Loucy (cell line): ENCODE measurements at regions not wholly inside any gene's neighbourhood (a gene's known extent, or its start where the extent isn't known, plus 50 kb on each side); places are given as distances from the start of the nearest gene placed in this dataset.

ENCODE experiments used
- H2AFZ ChIP-seq: fragments of 200-600 bp; sonication (generic); 2 replicates; pipeline ENCODE4 v1.6.0; 2016; ENCODE audit warnings: antibody characterized with exemption, mild to moderate bottlenecking, low read length, moderate library complexity
- H3F3A ChIP-seq: fragments of 200-600 bp; 2 replicates; pipeline ENCODE4 v1.6.0; 2016; ENCODE audit warnings: antibody characterized with exemption, low read depth, mild to moderate bottlenecking
- H3K27me3 ChIP-seq: fragments of 200-600 bp; sonication (generic); 2 replicates; pipeline ENCODE4 v1.6.1; 2014; ENCODE audit warnings: low read length, mild to moderate bottlenecking; ENCODE audit not compliant: insufficient read depth, poor library complexity, severe bottlenecking
- H3K36me3 ChIP-seq: fragments of 200-600 bp; sonication (generic); 2 replicates; pipeline ENCODE4 v1.6.1; 2016; ENCODE audit warnings: low read length; ENCODE audit not compliant: insufficient read depth
- H3K4me1 ChIP-seq: fragments of 200-600 bp; sonication (generic); 2 replicates; pipeline ENCODE4 v1.5.1; 2014; ENCODE audit warnings: low read length, mild to moderate bottlenecking; ENCODE audit not compliant: insufficient read depth, poor library complexity, severe bottlenecking
- H3K4me2 ChIP-seq: fragments of 200-600 bp; sonication (generic); 2 replicates; pipeline ENCODE4 v1.6.0; 2014; ENCODE audit warnings: antibody characterized with exemption, low read length, low read depth, mild to moderate bottlenecking; ENCODE audit not compliant: poor library complexity, severe bottlenecking
- H3K4me3 ChIP-seq: fragments of 200-600 bp; sonication (generic); 2 replicates; pipeline ENCODE4 v1.5.1; 2014; ENCODE audit warnings: low read length, mild to moderate bottlenecking, mixed read lengths; ENCODE audit not compliant: poor library complexity, severe bottlenecking
- H3K79me2 ChIP-seq: fragments of 200-600 bp; sonication (generic); 2 replicates; pipeline ENCODE4 v1.6.1; 2014; ENCODE audit warnings: low read length; ENCODE audit not compliant: insufficient read depth
- H3K9ac ChIP-seq: fragments of 200-600 bp; sonication (generic); 2 replicates; pipeline ENCODE4 v1.6.0; 2014; ENCODE audit warnings: mild to moderate bottlenecking, low read depth, low read length, moderate library complexity; ENCODE audit not compliant: poor library complexity, severe bottlenecking
- H3K9me2 ChIP-seq: fragments of 200-600 bp; sonication (generic); replicated peaks from 2 replicates; pipeline ENCODE4 v1.6.1; 2016; ENCODE audit warnings: low read depth, low read length, mixed read lengths
- H3K9me3 ChIP-seq: fragments of 200-600 bp; sonication (generic); 2 replicates; pipeline ENCODE4 v1.6.1; 2014; ENCODE audit warnings: mild to moderate bottlenecking, antibody characterized with exemption, low read length, low read depth; ENCODE audit not compliant: insufficient read depth
- H4K20me1 ChIP-seq: fragments of 200-600 bp; sonication (generic); 2 replicates; pipeline ENCODE4 v1.6.0; 2014; ENCODE audit warnings: antibody characterized with exemption, low read length, mild to moderate bottlenecking; ENCODE audit not compliant: insufficient read depth, poor library complexity, severe bottlenecking
- EZH2phosphoT487 ChIP-seq: fragments of 200-600 bp; IDR thresholded peaks from 2 replicates; pipeline ENCODE4 v1.6.1; 2018; ENCODE audit warnings: antibody characterized with exemption, mild to moderate bottlenecking, moderate library complexity, borderline replicate concordance
- TF ChIP-seq, protein P1 (sequence below): fragments of 200-600 bp; sonication (generic); conservative IDR thresholded peaks from 2 replicates; pipeline ENCODE4 v1.5.1; 2014; ENCODE audit warnings: mild to moderate bottlenecking, antibody characterized with exemption, low read length

DNA sequence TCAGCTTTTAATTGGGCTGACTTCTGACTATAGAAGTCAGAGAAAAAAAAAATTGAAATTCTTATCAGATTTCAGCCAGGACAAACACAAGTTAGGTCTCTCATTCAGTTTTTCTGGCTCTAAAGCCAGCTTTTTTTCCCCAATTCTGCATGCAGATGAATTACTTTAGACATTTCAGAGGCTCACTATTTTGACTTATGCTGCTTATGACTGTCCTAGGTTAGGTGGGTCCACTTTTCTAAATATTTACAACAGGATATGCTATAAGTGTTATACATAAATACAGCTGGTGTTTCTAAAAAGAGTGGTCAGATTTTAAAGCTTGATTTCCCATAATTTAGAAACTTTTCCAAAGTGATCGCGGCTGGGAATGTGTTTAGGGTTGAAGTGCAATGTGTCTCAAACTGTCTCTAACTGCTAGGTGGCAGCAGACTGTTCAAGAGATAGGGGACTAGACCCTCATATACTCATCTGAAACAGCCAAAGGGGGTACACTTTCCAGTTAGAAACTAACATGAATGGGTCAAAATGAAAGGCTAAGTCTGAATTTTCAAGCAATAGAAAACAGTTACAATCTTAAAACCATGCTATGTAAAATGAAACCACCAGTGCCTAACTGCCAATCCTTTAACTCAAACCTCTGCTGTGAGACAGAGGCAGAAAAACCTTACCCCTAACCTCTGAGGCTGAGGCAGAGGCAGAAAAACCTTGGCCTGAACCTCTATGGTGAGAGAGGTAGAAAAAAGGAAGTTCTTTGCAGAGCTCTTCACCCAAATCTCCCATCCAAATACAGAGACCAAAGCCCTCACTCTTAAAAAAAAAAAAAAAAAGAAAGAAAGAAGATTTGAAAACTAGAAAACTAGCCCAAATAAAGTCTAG is 596.0 kb downstream of the NTRK3 start:
- Histone ChIP-seq H4K20me1 (no peaks in the 10 kb centered on the region), H2AFZ (no peak overlapping the region), H3K4me2 (no peak overlapping the region), H3K79me2 (no peaks in the 10 kb centered on the region), H3K9me3 (peaks cover 6% of the 10 kb centered on the region; the same call in 1 of the 2 replicates), H3F3A (no peaks in the 10 kb centered on the region), H3K4me3 (no peak overlapping the region), H3K36me3 (no peaks in the 10 kb centered on the region), H3K27me3 (no peaks in the 10 kb centered on the region), H3K4me1 (no peaks in the 10 kb centered on the region), H3K9ac (no peak overlapping the region), H3K9me2 (no peaks in the 10 kb centered on the region)
- TF ChIP-seq EZH2phosphoT487 = no peak
- TF ChIP-seq, protein P1, sequence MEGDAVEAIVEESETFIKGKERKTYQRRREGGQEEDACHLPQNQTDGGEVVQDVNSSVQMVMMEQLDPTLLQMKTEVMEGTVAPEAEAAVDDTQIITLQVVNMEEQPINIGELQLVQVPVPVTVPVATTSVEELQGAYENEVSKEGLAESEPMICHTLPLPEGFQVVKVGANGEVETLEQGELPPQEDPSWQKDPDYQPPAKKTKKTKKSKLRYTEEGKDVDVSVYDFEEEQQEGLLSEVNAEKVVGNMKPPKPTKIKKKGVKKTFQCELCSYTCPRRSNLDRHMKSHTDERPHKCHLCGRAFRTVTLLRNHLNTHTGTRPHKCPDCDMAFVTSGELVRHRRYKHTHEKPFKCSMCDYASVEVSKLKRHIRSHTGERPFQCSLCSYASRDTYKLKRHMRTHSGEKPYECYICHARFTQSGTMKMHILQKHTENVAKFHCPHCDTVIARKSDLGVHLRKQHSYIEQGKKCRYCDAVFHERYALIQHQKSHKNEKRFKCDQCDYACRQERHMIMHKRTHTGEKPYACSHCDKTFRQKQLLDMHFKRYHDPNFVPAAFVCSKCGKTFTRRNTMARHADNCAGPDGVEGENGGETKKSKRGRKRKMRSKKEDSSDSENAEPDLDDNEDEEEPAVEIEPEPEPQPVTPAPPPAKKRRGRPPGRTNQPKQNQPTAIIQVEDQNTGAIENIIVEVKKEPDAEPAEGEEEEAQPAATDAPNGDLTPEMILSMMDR = no peak

DNA sequence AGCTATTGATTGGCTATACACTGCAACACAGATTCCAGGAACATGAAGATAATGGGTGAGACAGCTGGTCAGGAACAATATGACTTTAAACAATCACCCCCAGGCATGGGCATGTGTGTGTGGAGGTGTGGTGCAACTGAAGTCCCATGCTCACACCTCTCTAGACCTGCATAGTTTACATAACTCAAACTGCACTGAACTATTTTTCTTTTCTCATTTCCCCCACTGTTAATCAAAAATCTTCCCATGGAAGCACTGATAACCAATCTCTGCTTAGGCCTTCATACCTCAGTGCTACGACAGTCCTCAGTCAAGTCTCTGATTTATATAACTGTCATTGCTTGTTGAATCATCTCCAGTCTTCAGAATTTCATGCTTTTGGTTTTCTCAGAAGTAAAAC is 600.2 kb downstream of the NTRK3 start:
- Histone ChIP-seq H3K36me3 (no peaks in the 10 kb centered on the region), H3K4me3 (no peak overlapping the region), H3F3A (no peaks in the 10 kb centered on the region), H3K4me1 (no peaks in the 10 kb centered on the region), H3K9me3 (no peaks in the 10 kb centered on the region), H3K4me2 (no peak overlapping the region), H3K79me2 (no peaks in the 10 kb centered on the region), H3K9me2 (no peaks in the 10 kb centered on the region), H3K27me3 (no peaks in the 10 kb centered on the region), H3K9ac (no peak overlapping the region), H2AFZ (no peak overlapping the region), H4K20me1 (no peaks in the 10 kb centered on the region)
- TF ChIP-seq, protein P1 = no peak
- no peak for TF ChIP-seq EZH2phosphoT487

DNA sequence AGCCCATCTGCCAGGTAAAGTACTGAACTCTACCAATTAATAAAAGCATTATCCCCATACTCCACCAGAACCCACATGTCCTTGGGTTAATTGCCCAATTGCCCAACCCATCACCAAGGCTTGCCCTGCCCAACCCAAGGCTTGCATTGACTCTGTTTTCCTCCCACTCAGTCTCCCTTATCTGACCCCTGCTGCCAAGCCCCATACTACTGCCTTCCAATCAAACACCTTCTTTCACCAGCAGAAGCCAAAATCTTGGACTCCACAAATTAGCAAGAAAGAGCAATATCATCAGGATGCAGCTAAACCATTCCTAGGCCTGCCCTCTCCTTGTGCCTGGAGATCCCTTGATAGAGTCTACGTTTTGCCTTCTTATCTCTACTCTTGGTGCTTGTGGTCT is 602.9 kb downstream of the NTRK3 start:
- Histone ChIP-seq H3K9me2 (no peaks in the 10 kb centered on the region), H4K20me1 (no peaks in the 10 kb centered on the region), H3K4me3 (no peak overlapping the region), H3F3A (no peaks in the 10 kb centered on the region), H3K36me3 (no peaks in the 10 kb centered on the region), H3K9me3 (no peaks in the 10 kb centered on the region), H3K4me2 (no peak overlapping the region), H3K79me2 (no peaks in the 10 kb centered on the region), H2AFZ (no peak overlapping the region), H3K9ac (no peak overlapping the region), H3K27me3 (no peaks in the 10 kb centered on the region), H3K4me1 (no peaks in the 10 kb centered on the region)
- TF ChIP-seq, protein P1 = no peak
- no peak for TF ChIP-seq EZH2phosphoT487
